ENCODE measurements at regions not wholly inside any gene's neighbourhood (a gene's known extent, or its start where the extent isn't known, plus 50 kb on each side); places are given as distances from the start of the nearest gene placed in this dataset.

- Histone ChIP-seq H3K27me3 (ENCODE audit: control insufficient read depth, extremely low read depth, insufficient read depth, low read length) (no peaks in the 10 kb centered on the region), H2AFZ (ENCODE audit: control insufficient read depth, low read length) (no peak overlapping the region), H3K36me3 (ENCODE audit: control insufficient read depth in 2 of 2, extremely low read depth in 1 of 2, insufficient read depth in 2 of 2, low read length in 2 of 2) (no peaks in the 10 kb centered on the region), H3K4me3 (ENCODE audit: control insufficient read depth in 2 of 3, extremely low read depth in 1 of 3, insufficient read depth in 2 of 3, low read depth in 1 of 3, low read length in 3 of 3) (no peak overlapping the region), H3K9ac (ENCODE audit: control insufficient read depth, extremely low read depth, insufficient read depth, low read length) (no peak overlapping the region), H3K79me2 (ENCODE audit: control insufficient read depth, insufficient read depth, low read length) (no peaks in the 10 kb centered on the region), H4K20me1 (ENCODE audit: control insufficient read depth, extremely low read depth, insufficient read depth, low read length) (no peaks in the 10 kb centered on the region), H3K27ac (ENCODE audit: control insufficient read depth, insufficient read depth, low read length) (no peak overlapping the region), H3K9me1 (ENCODE audit: control insufficient read depth, extremely low read depth, insufficient read depth, low read length) (no peaks in the 10 kb centered on the region), H3K4me2 (ENCODE audit: control insufficient read depth, extremely low read depth, insufficient read depth, low read depth, low read length) (no peak overlapping the region), H3K4me1 (ENCODE audit: control insufficient read depth, extremely low read depth, insufficient read depth, low read length) (no peaks in the 10 kb centered on the region), H3K9me3 (ENCODE audit: control insufficient read depth, low read depth, low read length) (no peaks in the 10 kb centered on the region)
- dilution Hi-C loops (cut with MboI; ENCODE audit: extremely low pct_ligation_motif_present, low sequenced_read_pairs), result loop anchor here (10.0 kb wide), 1 partner anchor 57 kb away; no protein-coding TSS in a partner anchor
- no peak for FAIRE-seq
- TF ChIP-seq EZH2 (IDR thresholded peaks at IDR 0.05; ENCODE audit: low read length) (no peak), CTCF (optimal IDR thresholded peaks at IDR 0.05 in 1 of 3, IDR thresholded peaks at IDR 0.05 in 1 of 3, conservative IDR thresholded peaks at IDR 0.05 in 1 of 3; ENCODE audit: extremely low read depth in 1 of 3, insufficient read depth in 2 of 3, low read length in 3 of 3) (no peak)
- DNase-seq (ENCODE audit: low read depth, low spot score), result no peak
Measured at GRCh38 chr3:181457756-181458155, 254.0 kb upstream of the SOX2 start.

GRCh38 chr3:181457190-181457589 is 254.5 kb upstream of the SOX2 start:
- dilution Hi-C loops (cut with MboI; ENCODE audit: extremely low pct_ligation_motif_present, low sequenced_read_pairs), result loop anchor here (10.0 kb wide), 1 partner anchor 58 kb away; no protein-coding TSS in a partner anchor
- no peak for DNase-seq (ENCODE audit: low read depth, low spot score)
- Histone ChIP-seq H4K20me1 (ENCODE audit: control insufficient read depth, extremely low read depth, insufficient read depth, low read length) (no peaks in the 10 kb centered on the region), H3K36me3 (ENCODE audit: control insufficient read depth in 2 of 2, extremely low read depth in 1 of 2, insufficient read depth in 2 of 2, low read length in 2 of 2) (no peaks in the 10 kb centered on the region), H2AFZ (ENCODE audit: control insufficient read depth, low read length) (no peak overlapping the region), H3K9me1 (ENCODE audit: control insufficient read depth, extremely low read depth, insufficient read depth, low read length) (no peaks in the 10 kb centered on the region), H3K9me3 (ENCODE audit: control insufficient read depth, low read depth, low read length) (no peaks in the 10 kb centered on the region), H3K27me3 (ENCODE audit: control insufficient read depth, extremely low read depth, insufficient read depth, low read length) (no peaks in the 10 kb centered on the region), H3K79me2 (ENCODE audit: control insufficient read depth, insufficient read depth, low read length) (no peaks in the 10 kb centered on the region), H3K9ac (ENCODE audit: control insufficient read depth, extremely low read depth, insufficient read depth, low read length) (no peak overlapping the region), H3K4me3 (ENCODE audit: control insufficient read depth in 2 of 3, extremely low read depth in 1 of 3, insufficient read depth in 2 of 3, low read depth in 1 of 3, low read length in 3 of 3) (no peak overlapping the region), H3K4me1 (ENCODE audit: control insufficient read depth, extremely low read depth, insufficient read depth, low read length) (no peaks in the 10 kb centered on the region), H3K4me2 (ENCODE audit: control insufficient read depth, extremely low read depth, insufficient read depth, low read depth, low read length) (no peak overlapping the region), H3K27ac (ENCODE audit: control insufficient read depth, insufficient read depth, low read length) (no peak overlapping the region)
- FAIRE-seq, result no peak
- TF ChIP-seq CTCF (optimal IDR thresholded peaks at IDR 0.05 in 1 of 3, IDR thresholded peaks at IDR 0.05 in 1 of 3, conservative IDR thresholded peaks at IDR 0.05 in 1 of 3; ENCODE audit: extremely low read depth in 1 of 3, insufficient read depth in 2 of 3, low read length in 3 of 3), result no peak
- TF ChIP-seq EZH2 (IDR thresholded peaks at IDR 0.05; ENCODE audit: low read length), result no peak
